T-helper 9 cell (primary cell): ENCODE measurements at regions not wholly inside any gene's neighbourhood (a gene's known extent, or its start where the extent isn't known, plus 50 kb on each side); places are given as distances from the start of the nearest gene placed in this dataset.

Experiments used
- DNase-seq: peaks from one replicate; pipeline ENCODE4 v3.0.0-alpha.2; 2020

GRCh38 chr1:110763149-110763548 is 88.4 kb upstream of the KCNA3 start:
- DNase-seq: no peak

- no peak for DNase-seq
These were observed 85.6 kb upstream of the KCNA3 start for GRCh38 chr1:110760321-110760720.

GRCh38 chr1:110756506-110756905 is 81.8 kb upstream of the KCNA3 start:
- no peak for DNase-seq

GRCh38 chr1:110752941-110753725 is 78.4 kb upstream of the KCNA3 start:
- no peak for DNase-seq

GRCh38 chr1:110750562-110750961 is 75.8 kb upstream of the KCNA3 start:
- no peak for DNase-seq

- DNase-seq: no peak
These were observed 75.2 kb upstream of the KCNA3 start for GRCh38 chr1:110749960-110750359.

- DNase-seq: peak; percentile 52
These were observed 72.0 kb upstream of the KCNA3 start for GRCh38 chr1:110746644-110747259.

GRCh38 chr1:110743397-110743796 is 68.7 kb upstream of the KCNA3 start:
- DNase-seq: no peak

- no peak for DNase-seq
These were observed 62.3 kb upstream of the KCNA3 start for GRCh38 chr1:110736900-110737605.

- no peak for DNase-seq
These were observed 59.5 kb upstream of the KCNA3 start for GRCh38 chr1:110734133-110734680.

GRCh38 chr1:110731529-110731928 is 56.8 kb upstream of the KCNA3 start:
- no peak for DNase-seq

GRCh38 chr1:110728388-110729001 is 53.8 kb upstream of the KCNA3 start:
- DNase-seq: no peak

- no peak for DNase-seq
These were observed 52.5 kb upstream of the KCNA3 start for GRCh38 chr1:110727246-110727645.

GRCh38 chr1:110726755-110727154 is 52.0 kb upstream of the KCNA3 start:
- no peak for DNase-seq
